Ishikawa (cell line): ENCODE measurements at regions not wholly inside any gene's neighbourhood (a gene's known extent, or its start where the extent isn't known, plus 50 kb on each side); places are given as distances from the start of the nearest gene placed in this dataset.

ENCODE experiments used
- CEBPB ChIP-seq: IDR thresholded peaks from 2 replicates; pipeline ENCODE4 v1.6.1; 2012
- CREB1 ChIP-seq: IDR thresholded peaks from 2 replicates; pipeline ENCODE4 v1.6.1; 2012; ENCODE audit warnings: low read depth
- EGR1 ChIP-seq: IDR thresholded peaks from 2 replicates; pipeline ENCODE4 v1.6.1; 2012
- EP300 ChIP-seq: IDR thresholded peaks from 2 replicates; pipeline ENCODE4 v1.6.1; 2012; ENCODE audit warnings: borderline replicate concordance
- FOXM1 ChIP-seq: IDR thresholded peaks from 2 replicates; pipeline ENCODE4 v1.6.1; 2012; ENCODE audit warnings: low read depth, borderline replicate concordance
- NFIC ChIP-seq: IDR thresholded peaks from 2 replicates; pipeline ENCODE4 v1.6.1; 2012
- RAD21 ChIP-seq: IDR thresholded peaks from 2 replicates; pipeline ENCODE4 v1.6.1; 2012; ENCODE audit warnings: low read depth
- TAF1 ChIP-seq: IDR thresholded peaks from 2 replicates; pipeline ENCODE4 v1.6.1; 2012; ENCODE audit warnings: low read depth, mild to moderate bottlenecking
- TCF12 ChIP-seq: IDR thresholded peaks from 2 replicates; pipeline ENCODE4 v1.6.1; 2012; ENCODE audit warnings: low read depth
- TEAD4 ChIP-seq: IDR thresholded peaks from 2 replicates; pipeline ENCODE4 v1.6.1; 2012
- YY1 ChIP-seq: IDR thresholded peaks from 2 replicates; pipeline ENCODE4 v1.6.1; 2012; ENCODE audit warnings: low read depth
- ZBTB7A ChIP-seq: IDR thresholded peaks from 2 replicates; pipeline ENCODE4 v1.6.1; 2012; ENCODE audit warnings: low read depth
- TF ChIP-seq, protein P1 (sequence below): IDR thresholded peaks from 2 replicates; pipeline ENCODE4 v1.6.1; 2012; ENCODE audit warnings: low read depth, mild to moderate bottlenecking
- TF ChIP-seq, protein P2 (sequence below): IDR thresholded peaks from 2 replicates; pipeline ENCODE4 v1.6.1; 2012
- TF ChIP-seq, protein P3 (sequence below): IDR thresholded peaks from 2 replicates; pipeline ENCODE4 v1.6.1; 2012

DNA sequence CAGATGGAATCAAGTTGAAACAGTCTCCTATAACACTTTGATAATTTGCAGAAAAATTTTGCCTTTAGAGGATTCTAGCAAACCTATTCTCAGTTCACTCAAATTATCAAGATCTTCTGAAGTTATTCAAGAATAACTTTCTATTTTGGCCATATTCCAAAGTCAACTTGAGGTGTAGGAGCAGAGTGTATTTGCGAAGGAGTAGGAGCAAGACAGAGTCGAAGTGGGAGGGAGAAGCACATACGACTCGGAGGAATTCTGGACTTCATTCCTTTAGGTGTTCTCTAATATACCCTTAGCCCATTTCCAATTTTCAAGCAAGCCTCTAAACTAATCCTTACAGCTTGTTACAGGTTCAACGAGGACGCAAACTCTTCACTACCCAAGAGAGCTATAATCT is 252.9 kb downstream of the GPM6A start:
- TF ChIP-seq CEBPB (no peak), FOXM1 (no peak), RAD21 (no peak), EGR1 (no peak), CREB1 (no peak), NFIC (no peak), TEAD4 (no peak), ZBTB7A (no peak), YY1 (no peak), TCF12 (no peak), TAF1 (no peak), EP300 (no peak)
- TF ChIP-seq, protein P1, sequence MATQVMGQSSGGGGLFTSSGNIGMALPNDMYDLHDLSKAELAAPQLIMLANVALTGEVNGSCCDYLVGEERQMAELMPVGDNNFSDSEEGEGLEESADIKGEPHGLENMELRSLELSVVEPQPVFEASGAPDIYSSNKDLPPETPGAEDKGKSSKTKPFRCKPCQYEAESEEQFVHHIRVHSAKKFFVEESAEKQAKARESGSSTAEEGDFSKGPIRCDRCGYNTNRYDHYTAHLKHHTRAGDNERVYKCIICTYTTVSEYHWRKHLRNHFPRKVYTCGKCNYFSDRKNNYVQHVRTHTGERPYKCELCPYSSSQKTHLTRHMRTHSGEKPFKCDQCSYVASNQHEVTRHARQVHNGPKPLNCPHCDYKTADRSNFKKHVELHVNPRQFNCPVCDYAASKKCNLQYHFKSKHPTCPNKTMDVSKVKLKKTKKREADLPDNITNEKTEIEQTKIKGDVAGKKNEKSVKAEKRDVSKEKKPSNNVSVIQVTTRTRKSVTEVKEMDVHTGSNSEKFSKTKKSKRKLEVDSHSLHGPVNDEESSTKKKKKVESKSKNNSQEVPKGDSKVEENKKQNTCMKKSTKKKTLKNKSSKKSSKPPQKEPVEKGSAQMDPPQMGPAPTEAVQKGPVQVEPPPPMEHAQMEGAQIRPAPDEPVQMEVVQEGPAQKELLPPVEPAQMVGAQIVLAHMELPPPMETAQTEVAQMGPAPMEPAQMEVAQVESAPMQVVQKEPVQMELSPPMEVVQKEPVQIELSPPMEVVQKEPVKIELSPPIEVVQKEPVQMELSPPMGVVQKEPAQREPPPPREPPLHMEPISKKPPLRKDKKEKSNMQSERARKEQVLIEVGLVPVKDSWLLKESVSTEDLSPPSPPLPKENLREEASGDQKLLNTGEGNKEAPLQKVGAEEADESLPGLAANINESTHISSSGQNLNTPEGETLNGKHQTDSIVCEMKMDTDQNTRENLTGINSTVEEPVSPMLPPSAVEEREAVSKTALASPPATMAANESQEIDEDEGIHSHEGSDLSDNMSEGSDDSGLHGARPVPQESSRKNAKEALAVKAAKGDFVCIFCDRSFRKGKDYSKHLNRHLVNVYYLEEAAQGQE: no peak
- TF ChIP-seq, protein P2, sequence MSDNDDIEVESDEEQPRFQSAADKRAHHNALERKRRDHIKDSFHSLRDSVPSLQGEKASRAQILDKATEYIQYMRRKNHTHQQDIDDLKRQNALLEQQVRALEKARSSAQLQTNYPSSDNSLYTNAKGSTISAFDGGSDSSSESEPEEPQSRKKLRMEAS: no peak
- TF ChIP-seq, protein P3, sequence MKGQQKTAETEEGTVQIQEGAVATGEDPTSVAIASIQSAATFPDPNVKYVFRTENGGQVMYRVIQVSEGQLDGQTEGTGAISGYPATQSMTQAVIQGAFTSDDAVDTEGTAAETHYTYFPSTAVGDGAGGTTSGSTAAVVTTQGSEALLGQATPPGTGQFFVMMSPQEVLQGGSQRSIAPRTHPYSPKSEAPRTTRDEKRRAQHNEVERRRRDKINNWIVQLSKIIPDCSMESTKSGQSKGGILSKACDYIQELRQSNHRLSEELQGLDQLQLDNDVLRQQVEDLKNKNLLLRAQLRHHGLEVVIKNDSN: no peak

DNA sequence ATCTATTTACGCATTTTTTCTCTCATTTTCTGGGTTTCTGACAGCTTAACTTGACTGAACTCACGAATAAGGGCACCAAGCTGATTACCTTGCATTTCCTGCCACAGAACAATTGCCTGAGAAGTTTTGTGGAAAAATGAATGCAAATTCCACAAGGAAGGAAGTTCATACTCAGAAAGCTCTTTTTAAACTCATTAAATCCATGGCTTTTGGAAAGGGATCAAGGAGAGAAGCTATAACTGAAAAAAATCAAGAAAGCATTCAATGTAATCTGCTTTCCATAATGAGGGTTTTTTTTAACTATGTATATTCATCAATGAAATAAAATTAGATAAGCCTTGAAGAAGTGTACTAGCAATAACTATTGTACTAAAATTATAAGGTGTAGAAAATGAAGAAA is 252.5 kb downstream of the GPM6A start:
- TF ChIP-seq EGR1 (no peak), TCF12 (no peak), RAD21 (no peak), TAF1 (no peak), ZBTB7A (no peak), YY1 (no peak), CEBPB (no peak), EP300 (no peak), NFIC (no peak)

DNA sequence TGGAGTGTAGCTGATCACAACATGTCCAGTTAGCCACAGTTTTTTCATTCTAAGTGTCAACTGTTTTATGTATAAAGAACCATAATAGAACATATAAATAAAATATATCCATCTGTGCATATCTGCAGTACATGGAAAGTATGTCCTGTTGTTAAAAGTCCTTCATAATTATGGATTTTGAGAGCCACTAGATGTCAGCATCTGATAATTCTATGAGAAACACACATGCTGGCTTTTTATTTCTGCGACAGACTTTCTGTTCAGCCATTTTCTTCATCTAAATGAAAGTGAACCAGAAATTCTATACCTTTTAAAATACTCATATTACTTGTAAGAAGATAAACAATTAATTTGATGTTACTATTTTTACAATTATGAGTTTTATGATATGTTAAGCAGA is 251.5 kb downstream of the GPM6A start:
- TF ChIP-seq CEBPB: no peak
- no peak for TF ChIP-seq EP300
- no peak for TF ChIP-seq EGR1
- TF ChIP-seq ZBTB7A: no peak
- no peak for TF ChIP-seq TEAD4
- TF ChIP-seq YY1: no peak
- TF ChIP-seq RAD21: peak; percentile 68

DNA sequence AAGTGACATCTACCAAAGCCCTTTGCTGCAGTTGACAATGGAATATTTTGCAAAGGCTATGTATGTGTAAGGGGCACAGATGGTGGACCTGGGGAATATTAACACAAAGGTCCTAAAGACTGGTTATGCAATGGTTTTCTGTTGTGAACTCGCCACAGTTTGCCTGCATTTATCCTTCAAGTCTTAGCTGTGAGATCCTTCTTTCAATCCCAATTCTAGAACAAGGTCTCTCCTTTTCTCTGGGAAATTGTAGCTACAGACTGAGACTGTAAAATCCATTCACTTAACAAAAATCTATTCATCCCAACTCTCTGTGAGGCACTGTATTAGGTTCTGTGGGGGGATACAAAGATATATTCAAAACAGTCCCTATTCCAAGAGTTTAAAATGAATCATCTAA is 250.4 kb downstream of the GPM6A start:
- no peak for TF ChIP-seq EP300
- TF ChIP-seq, protein P2: no peak
- no peak for TF ChIP-seq ZBTB7A
- no peak for TF ChIP-seq CEBPB
- no peak for TF ChIP-seq TEAD4
- no peak for TF ChIP-seq EGR1

DNA sequence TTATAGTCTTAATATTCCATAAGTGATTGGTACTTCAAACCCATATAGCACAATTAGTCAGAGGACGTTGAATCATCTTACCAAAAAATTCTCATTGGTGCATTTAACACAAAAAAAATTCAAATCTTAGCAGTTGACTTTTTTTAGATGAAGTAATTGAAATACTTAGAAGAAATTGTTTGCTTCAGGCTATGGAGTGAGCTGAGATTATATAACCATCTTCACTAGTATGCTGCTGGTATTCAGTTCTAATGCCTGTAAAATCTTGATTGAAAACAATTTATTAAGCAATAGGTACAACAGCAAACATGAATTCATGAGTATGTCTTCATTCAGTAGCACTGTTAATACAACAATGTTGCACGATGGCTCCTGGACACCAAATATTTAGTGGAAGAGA is 250.0 kb downstream of the GPM6A start:
- no peak for TF ChIP-seq FOXM1
- TF ChIP-seq TEAD4: no peak
- TF ChIP-seq ZBTB7A: no peak
- TF ChIP-seq, protein P2: no peak
- no peak for TF ChIP-seq EGR1
- no peak for TF ChIP-seq TAF1
- TF ChIP-seq TCF12: no peak
- TF ChIP-seq YY1: no peak
- TF ChIP-seq, protein P3: no peak
- TF ChIP-seq CREB1: no peak
- TF ChIP-seq EP300: no peak
- TF ChIP-seq, protein P1: no peak
- no peak for TF ChIP-seq NFIC
- TF ChIP-seq RAD21: no peak
- TF ChIP-seq CEBPB: no peak

DNA sequence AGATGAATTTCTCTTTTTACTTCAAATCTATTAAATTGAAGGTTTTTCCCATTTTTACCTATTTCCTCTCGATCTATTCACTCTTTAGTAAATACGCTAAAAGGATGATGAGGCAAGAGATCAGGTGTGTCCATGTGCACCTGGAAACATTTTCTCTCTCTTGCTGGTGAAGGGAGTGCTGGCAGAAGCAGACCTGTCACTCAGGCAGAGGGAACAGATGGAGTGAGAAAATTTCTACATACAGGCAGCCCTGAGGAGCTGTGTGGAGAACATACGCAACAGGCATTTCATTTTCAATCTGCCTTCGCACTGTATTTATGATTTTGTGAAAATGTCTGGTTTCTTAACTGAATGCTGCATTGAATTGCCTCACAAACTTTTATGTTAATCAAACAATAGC is 249.5 kb downstream of the GPM6A start:
- TF ChIP-seq FOXM1 (no peak), ZBTB7A (no peak), EGR1 (no peak), CREB1 (no peak), RAD21 (no peak), TCF12 (no peak), YY1 (no peak), TAF1 (no peak), NFIC (no peak), EP300 (no peak), TEAD4 (no peak), CEBPB (no peak)
- TF ChIP-seq, protein P3: no peak
- TF ChIP-seq, protein P2: no peak
- TF ChIP-seq, protein P1: no peak
